GM19324 (cell line): ENCODE measurements at regions not wholly inside any gene's neighbourhood (a gene's known extent, or its start where the extent isn't known, plus 50 kb on each side); places are given as distances from the start of the nearest gene placed in this dataset.

Experiments used
- ATAC-seq: cut with Tn5 transposase; IDR thresholded peaks from one replicate; pipeline ENCODE4 v1.9.1; 2021; ENCODE audit warnings: mild to moderate bottlenecking, moderate library complexity; ENCODE audit not compliant: unreplicated experiment, low FRiP score

DNA sequence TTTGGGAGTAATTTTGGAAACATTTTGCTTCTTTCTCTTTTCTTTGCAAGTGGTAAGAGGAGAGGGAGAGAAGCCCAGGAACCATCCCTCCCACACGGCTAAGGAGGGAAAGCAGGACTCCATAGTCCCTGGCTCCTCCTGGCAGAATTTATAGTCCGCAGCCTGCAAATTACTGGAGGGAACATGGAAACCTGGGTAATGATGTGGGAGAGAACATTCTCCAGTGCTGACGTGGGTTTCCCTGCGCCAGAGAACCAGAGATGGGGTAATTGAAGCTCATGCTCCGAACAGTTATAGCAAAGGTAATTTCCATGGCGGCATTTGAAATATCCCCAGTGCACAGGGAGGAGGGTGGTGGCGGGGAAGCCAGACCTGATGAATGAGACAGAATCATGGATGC, 320.4 kb downstream of the RPS24 start:
- ATAC-seq = no peak

DNA sequence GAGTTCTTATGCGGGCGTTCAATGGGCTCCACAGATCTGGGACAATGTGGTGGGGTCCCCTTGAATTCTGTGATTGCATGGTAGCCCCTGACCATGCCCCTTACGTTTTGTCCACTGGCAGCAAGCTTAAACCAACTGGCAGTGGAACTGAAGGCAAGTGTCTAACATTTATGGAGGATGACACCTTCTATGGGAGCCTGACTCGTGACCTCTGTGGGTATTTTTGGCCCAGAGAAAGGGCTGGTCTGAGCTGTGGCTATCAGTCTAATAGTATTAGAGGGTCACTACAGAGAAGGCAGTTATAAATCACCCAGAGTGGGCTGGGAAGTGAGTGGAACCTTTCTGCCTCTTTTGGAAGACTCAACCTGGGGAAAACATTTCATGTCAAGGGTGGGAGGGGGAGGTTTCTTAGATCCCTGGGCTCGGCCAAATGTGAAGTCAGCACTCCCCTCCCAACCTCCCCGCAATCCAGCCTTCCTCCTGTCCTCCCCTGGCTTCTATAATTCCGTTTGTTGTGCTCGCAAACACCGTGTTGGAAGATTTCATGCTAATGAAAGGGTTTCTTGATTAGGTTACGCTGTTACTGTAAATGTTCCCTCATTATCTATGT, 322.7 kb downstream of the RPS24 start:
- no peak for ATAC-seq

DNA sequence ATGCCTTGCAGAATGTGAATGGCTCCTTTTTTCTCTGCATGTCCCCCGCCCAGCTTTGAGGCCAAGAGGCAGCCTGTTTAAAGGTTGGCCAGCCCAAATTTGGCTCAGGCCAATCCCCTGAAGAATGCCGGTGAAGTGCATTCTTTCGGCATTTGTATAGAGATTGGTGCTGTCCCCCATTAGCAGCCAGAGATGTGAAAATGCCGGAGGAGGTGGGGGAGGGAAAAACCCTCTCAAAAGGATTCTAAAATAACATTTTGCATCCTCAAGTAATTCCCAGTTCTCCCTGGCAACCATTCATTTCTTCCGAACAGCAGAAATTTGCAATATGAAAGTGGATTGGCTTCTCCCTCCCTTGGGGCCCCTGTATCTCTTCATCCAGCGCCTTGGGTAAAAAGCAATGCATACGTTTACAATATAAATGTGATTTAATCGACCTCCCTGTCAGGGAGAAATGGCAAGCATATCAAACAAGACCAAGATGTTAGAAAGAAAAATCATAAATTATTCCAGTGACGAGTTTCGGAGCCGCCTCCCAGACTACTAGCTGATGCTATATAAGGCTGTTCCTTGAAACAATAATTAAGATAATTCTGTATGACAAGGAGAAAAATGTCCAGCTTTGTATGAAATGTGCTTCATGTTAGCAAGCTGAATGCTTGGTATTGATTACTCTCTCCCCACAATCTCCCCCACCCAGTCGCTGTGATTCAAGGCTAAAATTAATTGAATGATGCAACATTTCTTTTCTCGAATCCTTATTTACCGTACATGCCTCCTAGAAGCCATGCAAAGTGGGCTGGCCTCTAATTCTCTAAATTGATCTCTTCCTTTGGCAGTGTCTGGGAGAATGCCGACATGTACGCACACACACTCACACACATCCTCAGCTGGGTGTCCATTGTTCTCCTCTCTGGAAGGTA, 323.7 kb downstream of the RPS24 start:
- no peak for ATAC-seq

DNA sequence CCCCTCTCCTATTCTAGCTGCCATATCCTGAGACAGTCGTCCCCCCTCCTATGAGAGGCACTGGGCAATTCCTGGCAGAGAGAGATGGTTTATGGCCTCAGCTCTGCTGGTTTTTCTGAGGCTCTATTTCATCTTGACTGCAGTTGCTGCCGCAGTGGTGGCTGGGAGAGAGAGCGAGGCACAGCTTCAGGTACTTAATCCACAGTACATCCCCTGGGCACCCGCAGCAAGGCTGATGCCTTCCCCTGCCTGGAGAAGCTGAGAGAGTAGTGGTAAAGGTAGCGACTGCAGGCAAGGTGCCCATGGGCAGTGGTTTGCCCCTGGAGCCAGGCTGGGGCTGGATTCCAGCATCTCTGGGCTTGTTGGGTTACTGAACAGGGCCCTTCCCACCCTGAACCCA, 324.7 kb downstream of the RPS24 start:
- ATAC-seq = no peak

DNA sequence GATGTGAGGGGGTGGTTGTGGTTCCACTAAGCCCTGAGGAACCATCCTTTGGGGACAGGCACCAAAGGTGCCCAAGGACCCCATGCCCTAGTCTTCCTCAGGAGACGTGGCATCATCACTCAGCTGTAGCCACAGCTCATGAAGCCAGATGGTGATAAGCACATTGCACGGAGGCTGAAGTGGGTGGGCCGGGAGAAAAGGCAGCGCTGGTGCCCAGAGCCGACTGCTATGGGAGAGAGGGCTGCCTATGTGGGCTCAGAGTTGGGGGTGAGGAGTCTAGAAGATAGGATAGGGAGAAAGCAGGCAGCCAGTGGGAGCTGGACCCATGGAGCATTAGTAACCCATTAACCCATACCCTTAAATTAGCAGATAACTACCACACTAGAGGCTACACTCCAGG, 325.3 kb downstream of the RPS24 start:
- no peak for ATAC-seq

DNA sequence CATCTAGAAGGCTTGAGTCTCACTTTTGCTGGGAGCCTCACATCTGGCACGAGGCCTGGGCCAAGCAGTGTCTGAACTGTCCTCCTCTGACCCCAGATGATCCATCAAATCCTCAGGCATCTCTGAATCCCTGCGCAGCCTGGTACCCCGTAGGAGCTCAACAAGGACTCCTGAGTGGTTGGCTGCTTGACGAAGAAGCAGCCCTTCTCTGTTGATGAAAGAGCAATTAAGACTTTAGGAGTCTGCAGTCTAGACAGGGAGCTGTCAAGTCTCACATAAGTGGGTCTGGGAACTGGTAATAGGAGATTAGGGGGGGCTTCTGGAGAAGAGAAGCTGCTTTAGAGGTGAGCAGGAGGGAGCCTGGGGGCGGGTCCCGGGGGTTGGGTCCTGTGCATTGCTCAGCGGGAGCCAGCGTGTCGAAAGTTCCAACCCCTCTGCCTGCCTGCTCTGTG, 326.0 kb downstream of the RPS24 start:
- no peak for ATAC-seq

DNA sequence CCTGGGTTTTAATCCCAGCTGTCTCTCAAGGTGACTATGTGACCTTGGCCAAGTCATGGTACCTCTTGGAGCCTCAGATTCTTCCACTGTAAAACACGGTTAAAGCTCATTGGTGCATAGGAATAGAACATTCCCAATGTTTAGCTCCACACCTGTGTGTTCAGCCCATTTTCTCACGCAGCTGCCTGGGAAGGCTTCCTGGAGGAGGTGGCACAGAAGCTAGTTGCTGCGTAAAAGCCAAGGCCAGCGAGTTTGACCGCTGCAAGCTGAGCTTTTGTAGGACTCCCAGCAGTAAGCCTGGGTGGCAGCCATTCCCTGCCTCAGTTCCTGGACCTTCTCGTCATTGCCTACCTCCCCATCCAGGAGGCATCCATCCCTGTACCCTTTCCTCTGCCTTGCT, 326.6 kb downstream of the RPS24 start:
- no peak for ATAC-seq

DNA sequence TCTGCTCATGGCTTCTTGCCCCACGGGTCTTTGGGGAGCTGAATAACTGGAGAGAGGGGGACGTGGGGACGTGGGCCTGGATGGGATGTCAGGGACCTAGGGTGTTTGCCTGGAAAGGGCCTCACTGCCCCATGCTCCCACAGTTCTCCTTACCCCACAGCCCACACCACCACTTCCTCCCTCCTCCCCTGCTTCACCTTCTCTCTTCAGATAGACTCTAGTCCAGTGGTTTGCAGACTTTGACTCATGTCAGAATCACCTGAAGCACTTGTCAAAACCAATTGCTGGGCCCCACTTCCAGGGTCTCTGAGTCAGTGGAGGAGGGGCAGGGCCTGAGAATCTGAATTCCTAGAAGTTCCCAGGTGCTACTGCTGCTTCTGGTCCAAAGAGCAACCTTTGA, 327.4 kb downstream of the RPS24 start:
- no peak for ATAC-seq

DNA sequence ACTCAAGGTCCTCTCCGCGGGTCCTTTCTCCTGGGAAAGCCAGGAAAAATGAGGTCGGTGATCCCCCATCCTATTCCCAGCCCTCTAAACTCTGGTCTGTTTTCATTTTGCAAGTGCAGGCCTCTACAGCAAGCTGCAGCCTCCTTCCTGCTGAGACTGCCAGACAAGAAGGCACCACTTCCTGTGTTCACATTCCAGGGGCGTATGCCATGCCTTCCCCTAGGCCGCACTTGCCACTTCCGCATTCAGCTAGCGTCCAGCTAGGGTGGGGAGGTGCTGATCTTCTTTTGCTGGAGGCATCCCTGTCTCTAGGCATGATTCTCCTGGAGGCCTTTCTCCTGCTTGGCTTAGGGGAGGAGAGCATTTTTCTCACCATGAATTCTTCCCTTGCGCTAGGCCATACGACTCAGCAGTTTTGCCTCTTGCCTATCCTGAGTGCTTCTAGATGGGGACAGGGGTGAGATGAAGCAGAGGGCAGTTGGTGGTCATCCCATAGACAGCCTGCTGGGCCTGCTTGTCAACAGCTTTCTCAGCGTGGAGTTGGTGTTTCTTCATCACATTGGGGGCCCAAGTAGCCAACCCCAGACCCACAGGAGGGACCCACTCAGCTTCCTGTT, 328.9 kb downstream of the RPS24 start:
- ATAC-seq = no peak

DNA sequence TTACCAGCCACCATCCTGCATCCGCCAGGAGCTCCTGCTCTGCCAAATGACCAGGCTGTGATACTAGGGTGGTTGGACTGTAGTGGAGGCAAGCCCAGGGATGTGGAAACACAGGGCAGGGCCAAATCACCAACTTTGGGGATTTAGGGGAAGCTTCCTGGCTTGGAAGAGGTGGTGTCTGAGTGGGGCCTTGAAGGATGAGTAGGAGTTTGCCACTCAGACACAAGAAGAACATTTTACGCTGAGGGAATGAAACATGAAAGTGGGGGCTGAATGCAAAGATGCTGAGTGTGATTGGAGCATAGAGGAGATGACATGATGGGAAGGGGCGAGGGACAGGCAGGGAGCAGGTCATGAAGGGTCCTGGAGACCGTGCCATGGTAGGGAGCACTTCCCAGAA, 329.5 kb downstream of the RPS24 start:
- no peak for ATAC-seq

DNA sequence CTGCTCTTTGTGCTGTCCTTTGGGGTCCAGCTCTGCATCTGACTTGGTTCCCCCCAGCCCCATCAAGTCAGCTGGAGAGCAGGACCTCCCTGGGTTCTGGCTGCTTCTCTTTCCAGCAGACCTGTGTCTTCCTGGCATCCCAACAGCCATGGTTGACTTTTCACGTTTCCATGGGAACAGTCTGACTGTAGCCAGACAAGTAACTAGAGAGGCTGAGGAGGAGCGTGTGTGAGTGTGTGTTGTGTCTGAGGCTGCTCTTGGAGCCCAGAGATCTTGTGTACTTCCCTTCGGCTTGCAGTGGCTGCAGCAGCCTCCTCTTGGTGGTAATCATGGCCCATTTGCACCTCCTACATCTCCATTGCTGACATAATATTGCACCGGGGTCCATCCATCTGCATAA, 332.0 kb downstream of the RPS24 start:
- no peak for ATAC-seq

DNA sequence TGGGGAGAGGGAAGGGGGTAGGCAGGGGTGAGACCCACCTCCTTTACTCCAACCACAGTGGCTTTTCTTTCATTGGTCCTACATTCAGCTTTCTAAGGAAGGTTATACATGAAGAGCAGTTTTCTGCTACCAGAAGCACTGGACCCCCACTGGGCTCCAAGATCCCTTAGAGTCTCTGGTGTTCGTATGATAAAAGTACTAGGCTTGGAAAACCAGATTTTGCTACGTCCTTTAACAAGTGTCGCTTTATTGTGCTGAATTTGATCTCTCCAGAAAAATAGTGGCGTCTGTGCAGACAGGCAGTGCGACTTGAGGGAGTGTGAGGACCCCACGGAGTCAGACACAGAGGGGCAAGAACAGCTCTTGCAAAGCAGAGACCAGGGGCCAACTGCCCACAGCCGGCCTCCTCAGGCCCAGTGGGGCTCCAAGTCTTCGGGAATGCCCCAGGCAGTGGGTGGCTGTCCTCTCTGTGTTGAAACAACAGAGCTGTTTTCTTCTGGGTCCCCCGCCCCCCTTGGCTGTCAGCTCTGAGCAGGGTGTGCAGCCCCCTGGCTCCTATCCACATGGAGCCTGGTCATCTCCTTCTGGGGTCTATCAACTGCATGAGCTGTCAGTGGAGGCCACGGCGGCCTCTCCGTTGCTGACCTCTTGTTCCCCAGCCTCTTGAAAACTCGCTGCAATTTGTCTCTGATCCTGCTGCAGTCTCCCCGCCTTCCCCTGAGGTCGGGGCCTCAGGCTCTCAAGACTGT, 333.2 kb downstream of the RPS24 start:
- ATAC-seq = no peak

DNA sequence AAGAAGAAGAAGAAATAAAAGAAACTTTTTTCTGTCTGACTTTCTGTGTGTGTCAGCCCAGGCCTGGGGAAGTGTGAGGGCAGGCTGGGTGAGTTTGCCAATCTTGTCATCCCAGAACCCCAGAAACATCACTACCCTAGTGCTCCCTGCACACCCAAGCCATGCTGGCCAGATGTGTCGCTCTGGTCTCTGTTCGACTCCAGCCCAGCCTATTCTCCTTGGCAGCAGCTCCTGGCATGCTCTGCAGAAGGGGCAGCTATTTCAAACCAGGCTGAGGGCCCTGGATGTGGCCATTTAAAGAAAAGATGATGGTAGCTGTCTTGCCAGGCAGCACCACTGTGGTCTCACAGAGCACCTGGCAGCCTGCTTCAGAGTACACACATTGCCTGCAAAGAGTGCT, 334.1 kb downstream of the RPS24 start:
- ATAC-seq = no peak

DNA sequence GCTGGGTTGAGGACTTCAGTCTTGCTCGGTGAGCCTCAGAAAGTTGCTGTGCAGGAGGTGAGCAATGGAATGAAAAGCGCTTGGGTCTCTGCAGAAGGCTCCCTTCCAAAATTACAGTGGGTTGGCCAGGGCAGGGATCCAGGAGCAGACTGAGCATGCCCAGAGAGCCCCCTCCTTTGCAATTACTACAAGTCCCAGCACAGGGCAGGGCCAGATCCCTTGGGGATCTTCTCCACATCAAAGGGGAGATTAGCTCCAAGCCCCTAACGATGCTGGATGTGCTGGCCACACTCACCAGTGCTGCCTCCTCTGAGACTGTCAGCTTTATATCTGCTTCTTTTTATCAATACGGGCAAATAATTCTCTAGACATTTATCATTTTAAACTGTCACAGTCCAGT, 337.5 kb downstream of the RPS24 start:
- ATAC-seq = no peak

DNA sequence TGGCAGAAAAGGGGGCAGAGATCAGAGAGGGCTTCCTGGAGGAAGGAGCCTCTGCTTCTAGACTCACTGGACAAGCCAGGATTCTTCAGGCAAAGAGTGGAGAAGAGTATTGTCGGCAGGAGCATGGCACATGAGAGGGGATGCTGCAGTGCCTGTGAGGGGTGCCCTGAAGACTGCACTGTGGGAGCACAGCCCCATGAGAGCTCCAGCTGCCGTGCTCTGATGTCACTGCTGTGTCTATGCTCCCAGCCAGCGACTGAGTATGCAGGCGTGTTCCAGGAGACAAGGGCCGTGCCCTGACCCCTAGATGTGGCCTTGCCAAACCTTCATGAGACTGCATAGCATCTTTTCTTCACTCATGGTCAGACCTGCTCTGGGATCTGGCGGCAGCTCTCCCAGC, 339.1 kb downstream of the RPS24 start:
- no peak for ATAC-seq

DNA sequence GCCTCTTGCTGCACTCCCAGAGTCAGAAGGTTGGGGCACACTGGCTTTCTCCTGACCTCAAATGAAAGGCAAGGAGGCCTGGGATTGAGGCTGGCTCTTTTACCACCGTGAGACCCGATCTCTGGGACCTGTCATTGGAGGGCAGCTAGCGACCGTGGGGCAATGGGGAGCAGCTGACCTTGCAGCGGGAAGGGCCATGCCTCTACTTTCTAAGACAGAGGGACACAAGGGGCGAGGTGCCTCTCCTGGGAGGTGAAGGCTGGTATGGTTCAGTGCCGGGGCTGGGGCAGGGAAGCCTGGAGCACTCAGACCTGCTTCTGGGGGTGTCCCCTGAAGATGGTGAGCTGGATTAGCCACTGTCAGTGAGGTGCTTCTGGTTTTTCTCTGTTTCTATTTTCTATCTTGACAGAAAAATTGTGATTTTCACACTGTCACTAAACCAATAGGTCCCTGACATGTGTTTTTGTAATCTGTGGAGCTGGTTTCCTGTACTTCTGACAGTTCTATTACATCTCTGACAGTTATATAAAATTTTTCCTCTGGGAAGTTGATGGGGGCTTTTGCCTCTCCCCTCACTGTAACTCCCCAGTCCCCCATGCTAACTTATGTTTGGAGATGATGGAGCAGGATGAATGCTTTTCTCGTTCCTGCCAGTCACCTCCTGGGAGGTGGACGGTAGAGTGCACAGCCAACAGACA, 340.8 kb downstream of the RPS24 start:
- no peak for ATAC-seq

DNA sequence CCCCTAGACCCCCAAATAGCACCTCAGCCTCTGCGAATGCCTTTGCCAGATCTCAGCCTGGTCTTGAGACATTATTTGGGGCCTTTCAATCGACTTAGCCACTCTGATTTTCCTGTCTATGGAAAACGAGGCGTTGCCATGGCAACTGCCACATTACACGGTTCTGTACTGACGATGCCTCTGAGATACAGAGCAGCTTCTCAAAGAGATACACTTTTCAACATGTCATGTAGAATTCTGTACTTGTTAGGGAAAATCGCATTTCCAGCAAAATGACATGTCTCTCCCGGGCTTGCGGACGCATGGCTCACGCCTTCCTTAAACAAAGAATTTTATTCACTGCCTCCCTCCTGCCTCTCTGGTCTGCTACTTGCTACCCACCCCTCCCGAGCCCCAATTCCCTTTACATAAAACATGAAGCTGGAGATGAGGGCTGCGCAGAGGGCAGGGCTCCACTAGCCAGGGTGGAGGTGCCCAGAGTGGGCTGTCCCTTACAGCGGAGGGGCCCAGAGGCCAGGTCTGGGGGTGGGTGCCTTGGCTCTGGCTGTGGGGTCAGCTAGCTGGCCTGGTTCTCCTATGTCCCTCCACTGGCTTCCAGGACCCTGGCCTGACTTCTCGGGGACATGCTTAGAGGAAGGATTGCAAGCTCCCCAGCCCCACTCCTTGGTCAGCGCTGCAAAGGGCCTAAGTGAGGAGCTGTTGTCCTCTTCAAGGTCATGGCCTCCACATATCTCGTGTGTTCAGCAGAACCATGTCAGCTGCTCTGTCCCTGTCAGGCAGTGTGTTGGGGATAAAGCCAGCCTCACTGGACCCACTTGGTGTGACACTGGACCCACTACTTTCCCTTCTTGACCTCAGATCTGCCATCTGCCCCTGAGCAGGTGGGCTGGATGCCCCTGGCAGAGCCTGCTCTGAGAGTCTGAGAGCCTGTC, 342.5 kb downstream of the RPS24 start:
- no peak for ATAC-seq

DNA sequence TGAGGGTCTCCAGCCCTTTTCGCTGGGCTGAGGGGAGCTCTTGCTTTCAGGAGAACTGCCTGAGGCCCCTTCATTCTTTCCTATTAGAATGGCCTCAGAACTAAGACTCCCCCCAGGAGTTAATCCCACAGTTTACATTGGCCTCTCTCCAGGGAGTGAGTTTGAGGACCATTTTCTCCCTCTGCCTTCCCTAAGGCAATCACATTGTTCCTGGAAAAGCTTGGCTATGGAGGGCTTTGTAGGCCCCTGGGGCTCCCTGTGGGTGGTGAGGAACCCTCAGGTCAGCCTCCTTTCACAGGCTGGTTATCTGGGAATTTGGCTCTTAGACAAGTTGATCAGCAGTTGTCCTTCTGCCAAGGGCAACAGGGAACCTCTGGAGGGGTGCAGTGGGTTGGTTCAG, 343.7 kb downstream of the RPS24 start:
- no peak for ATAC-seq

DNA sequence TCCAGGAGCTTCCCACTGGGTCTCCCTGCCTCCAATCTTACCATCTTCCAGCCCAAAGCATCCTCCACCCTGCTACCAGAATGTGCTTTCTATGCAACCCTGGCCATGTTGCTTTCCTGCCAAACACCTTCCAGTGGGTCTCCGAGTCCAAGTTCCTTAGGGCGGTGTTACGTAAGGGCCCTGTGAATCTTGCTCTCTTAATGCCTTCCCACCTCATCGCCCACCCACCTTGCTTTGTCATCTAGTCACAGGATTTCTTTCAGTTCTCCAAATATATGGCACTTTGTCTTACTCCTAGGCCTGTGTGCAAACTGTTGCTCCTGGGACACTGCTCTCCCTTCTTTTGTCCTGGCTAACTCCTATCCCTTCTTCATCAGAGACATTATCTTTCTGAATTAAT, 344.5 kb downstream of the RPS24 start:
- ATAC-seq = no peak
